ENCODE measurements at regions not wholly inside any gene's neighbourhood (a gene's known extent, or its start where the extent isn't known, plus 50 kb on each side); places are given as distances from the start of the nearest gene placed in this dataset.

- TF ChIP-seq CTCF (IDR thresholded peaks at IDR 0.05): no peak
- no peak overlapping the region for H3K27ac ChIP-seq
- no peak overlapping the region for H3K4me3 ChIP-seq
- DNase-seq (ENCODE audit: low spot score): no peak
Observed at GRCh38 chr15:37794947-37795346, 139.5 kb upstream of the TMCO5A start.

GRCh38 chr15:37801529-37801928 lies 132.9 kb upstream of the TMCO5A start:
- no peak for TF ChIP-seq CTCF (IDR thresholded peaks at IDR 0.05)

GRCh38 chr15:37806808-37807207 lies 127.6 kb upstream of the TMCO5A start:
- no peak for DNase-seq (ENCODE audit: low spot score)
- Histone ChIP-seq H3K4me3 (no peak overlapping the region), H3K27ac (no peak overlapping the region)
- no peak for TF ChIP-seq CTCF (IDR thresholded peaks at IDR 0.05)

More at GRCh38 chr15:37801529-37801928, 132.9 kb upstream of the TMCO5A start:
- DNase-seq (ENCODE audit: low spot score): no peak
- H3K27ac ChIP-seq: no peak overlapping the region
- no peak overlapping the region for H3K4me3 ChIP-seq

- DNase-seq (ENCODE audit: low spot score): no peak
- no peak overlapping the region for H3K4me3 ChIP-seq
- H3K27ac ChIP-seq: no peak overlapping the region
- TF ChIP-seq CTCF (IDR thresholded peaks at IDR 0.05): no peak
Observed at GRCh38 chr15:37810381-37810780, 124.1 kb upstream of the TMCO5A start.

- no peak overlapping the region for H3K27ac ChIP-seq
- DNase-seq (ENCODE audit: low spot score): no peak
- no peak for TF ChIP-seq CTCF (IDR thresholded peaks at IDR 0.05)
- H3K4me3 ChIP-seq: no peak overlapping the region
Observed at GRCh38 chr15:37813306-37813705, 121.1 kb upstream of the TMCO5A start.

GRCh38 chr15:37814847-37815515 lies 119.5 kb upstream of the TMCO5A start:
- no peak overlapping the region for H3K27ac ChIP-seq
- no peak overlapping the region for H3K4me3 ChIP-seq
- TF ChIP-seq CTCF (IDR thresholded peaks at IDR 0.05): no peak
- no peak for DNase-seq (ENCODE audit: low spot score)

GRCh38 chr15:37818152-37818677 lies 116.2 kb upstream of the TMCO5A start:
- no peak for TF ChIP-seq CTCF (IDR thresholded peaks at IDR 0.05)
- no peak for DNase-seq (ENCODE audit: low spot score)
- Histone ChIP-seq H3K4me3 (no peak overlapping the region), H3K27ac (no peak overlapping the region)

Data from coronary artery (tissue), 2 donors.